ENCODE measurements at regions not wholly inside any gene's neighbourhood (a gene's known extent, or its start where the extent isn't known, plus 50 kb on each side); places are given as distances from the start of the nearest gene placed in this dataset.

DNA sequence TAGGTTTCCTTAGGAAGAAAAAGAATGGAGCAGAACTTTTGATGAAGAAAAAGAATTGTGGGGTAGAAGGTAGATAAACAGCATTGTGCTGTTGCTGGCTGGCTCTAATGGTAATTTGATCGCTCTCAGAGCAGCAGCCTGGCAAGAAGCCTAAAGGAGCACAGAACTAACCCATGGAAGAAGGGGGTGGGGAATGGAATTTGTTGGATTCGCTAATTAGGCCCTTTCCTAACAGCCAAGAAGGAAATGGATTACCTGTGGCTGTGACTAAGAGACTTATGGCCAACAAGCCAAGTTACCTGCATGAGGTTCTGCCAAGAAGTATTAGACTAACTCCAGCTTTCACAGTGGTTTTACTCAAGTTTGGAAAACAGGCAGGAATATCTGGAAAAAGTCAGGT is 210.6 kb downstream of the IKZF2 start:
- no peaks in the 10 kb centered on the region for H3K9me3 ChIP-seq (ENCODE audit: insufficient read depth, low read depth, low read length)
- peak; percentile 55 for FAIRE-seq
- no peak overlapping the region for H3K9ac ChIP-seq (ENCODE audit: low read length)
- H3K27me3 ChIP-seq (ENCODE audit: insufficient read depth, low read length) = no peaks in the 10 kb centered on the region
- no peaks in the 10 kb centered on the region for H3K9me3 Mint-ChIP-seq (ENCODE audit: unreplicated experiment)
- peaks cover 10% of the 10 kb centered on the region for H3K4me1 Mint-ChIP-seq (ENCODE audit: low read depth, unreplicated experiment)
- H3K27ac Mint-ChIP-seq (ENCODE audit: unreplicated experiment) = peak overlapping the region; percentile 37
- no peaks in the 10 kb centered on the region for H3K4me1 ChIP-seq (ENCODE audit: insufficient read depth, low read length)
- no peaks in the 10 kb centered on the region for H3K36me3 Mint-ChIP-seq (ENCODE audit: low read depth, unreplicated experiment)
- H3K4me3 Mint-ChIP-seq (ENCODE audit: unreplicated experiment) = no peak overlapping the region
- no peak overlapping the region for H3K4me2 ChIP-seq (ENCODE audit: low read length)
- H3K4me3 ChIP-seq (ENCODE audit: insufficient read depth, low read depth, low read length) = no peak overlapping the region
- peak; percentile 59 for DNase-seq (ENCODE audit: low read depth)
- no peaks in the 10 kb centered on the region for H4K20me1 ChIP-seq (ENCODE audit: insufficient read depth, low read length)
- H3K36me3 ChIP-seq (ENCODE audit: insufficient read depth, low read length) = no peaks in the 10 kb centered on the region
- H3K27me3 Mint-ChIP-seq (ENCODE audit: low read depth, unreplicated experiment) = no peaks in the 10 kb centered on the region
- H3K27ac ChIP-seq (ENCODE audit: low read depth, low read length) = no peak overlapping the region
- H3K79me2 ChIP-seq (ENCODE audit: insufficient read depth, low read length) = no peaks in the 10 kb centered on the region
- TF ChIP-seq EZH2 (IDR thresholded peaks at IDR 0.05; ENCODE audit: insufficient read depth, low read length) = no peak
- TF ChIP-seq, protein P1, sequence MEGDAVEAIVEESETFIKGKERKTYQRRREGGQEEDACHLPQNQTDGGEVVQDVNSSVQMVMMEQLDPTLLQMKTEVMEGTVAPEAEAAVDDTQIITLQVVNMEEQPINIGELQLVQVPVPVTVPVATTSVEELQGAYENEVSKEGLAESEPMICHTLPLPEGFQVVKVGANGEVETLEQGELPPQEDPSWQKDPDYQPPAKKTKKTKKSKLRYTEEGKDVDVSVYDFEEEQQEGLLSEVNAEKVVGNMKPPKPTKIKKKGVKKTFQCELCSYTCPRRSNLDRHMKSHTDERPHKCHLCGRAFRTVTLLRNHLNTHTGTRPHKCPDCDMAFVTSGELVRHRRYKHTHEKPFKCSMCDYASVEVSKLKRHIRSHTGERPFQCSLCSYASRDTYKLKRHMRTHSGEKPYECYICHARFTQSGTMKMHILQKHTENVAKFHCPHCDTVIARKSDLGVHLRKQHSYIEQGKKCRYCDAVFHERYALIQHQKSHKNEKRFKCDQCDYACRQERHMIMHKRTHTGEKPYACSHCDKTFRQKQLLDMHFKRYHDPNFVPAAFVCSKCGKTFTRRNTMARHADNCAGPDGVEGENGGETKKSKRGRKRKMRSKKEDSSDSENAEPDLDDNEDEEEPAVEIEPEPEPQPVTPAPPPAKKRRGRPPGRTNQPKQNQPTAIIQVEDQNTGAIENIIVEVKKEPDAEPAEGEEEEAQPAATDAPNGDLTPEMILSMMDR (IDR thresholded peaks at IDR 0.05; ENCODE audit: insufficient read depth, low read depth, low read length) = no peak
- H2AFZ ChIP-seq (ENCODE audit: low read depth, low read length) = no peak overlapping the region

DNA sequence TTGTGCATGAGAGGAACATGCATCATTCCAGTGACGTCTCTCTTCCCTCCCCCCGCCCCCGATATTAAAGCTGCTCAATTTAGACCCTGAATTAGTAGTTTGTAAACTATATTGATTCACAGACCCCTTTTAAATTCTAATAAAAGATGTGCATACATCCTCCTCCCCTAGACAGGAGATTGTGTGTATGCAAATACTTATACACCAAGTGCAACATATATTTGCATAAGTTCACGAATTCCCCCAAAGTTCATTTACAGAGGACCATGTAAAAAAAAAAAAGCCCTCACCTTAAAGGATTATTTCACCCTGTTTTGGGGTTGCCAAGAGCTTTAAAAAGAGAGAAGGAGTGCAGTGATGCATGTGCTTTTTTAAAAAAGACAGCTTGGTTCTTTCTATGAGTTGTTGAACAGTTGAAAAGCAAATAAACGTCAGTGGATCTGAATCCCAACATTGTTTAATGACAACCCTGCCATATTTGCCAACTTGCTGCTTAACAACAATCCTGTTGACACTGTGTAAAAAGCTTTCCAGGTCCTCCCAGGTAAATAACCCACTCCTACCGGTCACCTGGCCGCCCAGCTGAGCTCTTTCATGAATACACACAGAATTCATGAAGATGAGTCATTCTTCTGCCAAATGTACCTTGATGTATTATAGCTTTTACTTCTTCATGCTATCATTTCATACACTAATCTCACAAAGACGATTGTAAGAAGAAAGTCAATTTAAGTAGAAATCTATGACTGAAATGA is 211.5 kb downstream of the IKZF2 start:
- Mint-ChIP-seq H3K27ac (ENCODE audit: unreplicated experiment) (no peak overlapping the region), H3K27me3 (ENCODE audit: low read depth, unreplicated experiment) (no peaks in the 10 kb centered on the region), H3K4me3 (ENCODE audit: unreplicated experiment) (no peak overlapping the region), H3K36me3 (ENCODE audit: low read depth, unreplicated experiment) (no peaks in the 10 kb centered on the region), H3K4me1 (ENCODE audit: low read depth, unreplicated experiment) (peaks cover 10% of the 10 kb centered on the region), H3K9me3 (ENCODE audit: unreplicated experiment) (no peaks in the 10 kb centered on the region)
- DNase-seq (ENCODE audit: low read depth) (no peak), FAIRE-seq (no peak)
- no peak for TF ChIP-seq EZH2 (IDR thresholded peaks at IDR 0.05; ENCODE audit: insufficient read depth, low read length)
- TF ChIP-seq, protein P1 (IDR thresholded peaks at IDR 0.05; ENCODE audit: insufficient read depth, low read depth, low read length) = no peak
- no peaks in the 10 kb centered on the region for H3K27me3 ChIP-seq (ENCODE audit: insufficient read depth, low read length)
- no peaks in the 10 kb centered on the region for H3K79me2 ChIP-seq (ENCODE audit: insufficient read depth, low read length)
- H3K9ac ChIP-seq (ENCODE audit: low read length) = no peak overlapping the region
- no peaks in the 10 kb centered on the region for H4K20me1 ChIP-seq (ENCODE audit: insufficient read depth, low read length)
- no peak overlapping the region for H2AFZ ChIP-seq (ENCODE audit: low read depth, low read length)
- no peaks in the 10 kb centered on the region for H3K4me1 ChIP-seq (ENCODE audit: insufficient read depth, low read length)
- no peaks in the 10 kb centered on the region for H3K9me3 ChIP-seq (ENCODE audit: insufficient read depth, low read depth, low read length)
- no peak overlapping the region for H3K4me2 ChIP-seq (ENCODE audit: low read length)
- H3K4me3 ChIP-seq (ENCODE audit: insufficient read depth, low read depth, low read length) = no peak overlapping the region
- H3K27ac ChIP-seq (ENCODE audit: low read depth, low read length) = no peak overlapping the region
- H3K36me3 ChIP-seq (ENCODE audit: insufficient read depth, low read length) = no peaks in the 10 kb centered on the region

DNA sequence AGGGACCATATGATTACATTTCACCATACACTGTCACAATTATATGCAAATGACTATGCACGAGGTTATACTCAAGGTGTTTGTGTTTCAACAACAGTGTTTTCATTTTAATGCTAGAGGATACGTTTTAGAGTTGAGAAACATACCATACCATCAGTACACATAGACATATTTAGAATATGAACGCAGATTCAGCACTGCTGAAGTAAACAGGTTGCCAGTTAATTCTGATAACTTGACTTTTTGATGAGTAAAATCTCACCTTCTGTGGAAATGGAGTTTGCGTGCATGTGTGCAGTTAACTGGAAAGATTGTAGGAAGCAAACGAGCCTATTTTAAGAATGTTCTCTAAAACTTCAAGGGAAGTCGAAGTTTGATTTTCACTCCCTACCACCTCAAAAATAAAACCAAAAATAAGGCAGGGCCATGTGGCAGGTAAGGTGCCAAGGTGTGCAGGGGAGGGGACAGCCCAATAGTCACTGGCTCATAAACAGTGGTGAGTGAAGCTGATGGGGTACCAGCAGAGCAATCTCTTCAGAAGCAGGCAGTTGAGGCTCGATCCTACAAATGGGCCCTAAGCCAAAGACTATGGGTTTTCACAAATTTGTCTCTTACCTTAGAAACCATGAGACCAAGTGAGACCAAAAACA is 213.1 kb downstream of the IKZF2 start:
- no peaks in the 10 kb centered on the region for H3K36me3 Mint-ChIP-seq (ENCODE audit: low read depth, unreplicated experiment)
- no peak overlapping the region for H3K27ac ChIP-seq (ENCODE audit: low read depth, low read length)
- H3K9me3 ChIP-seq (ENCODE audit: insufficient read depth, low read depth, low read length) = no peaks in the 10 kb centered on the region
- no peak overlapping the region for H2AFZ ChIP-seq (ENCODE audit: low read depth, low read length)
- TF ChIP-seq, protein P1 (IDR thresholded peaks at IDR 0.05; ENCODE audit: insufficient read depth, low read depth, low read length) = no peak
- TF ChIP-seq EZH2 (IDR thresholded peaks at IDR 0.05; ENCODE audit: insufficient read depth, low read length) = no peak
- no peaks in the 10 kb centered on the region for H3K4me1 ChIP-seq (ENCODE audit: insufficient read depth, low read length)
- no peaks in the 10 kb centered on the region for H3K27me3 ChIP-seq (ENCODE audit: insufficient read depth, low read length)
- no peaks in the 10 kb centered on the region for H4K20me1 ChIP-seq (ENCODE audit: insufficient read depth, low read length)
- no peak for FAIRE-seq
- DNase-seq (ENCODE audit: low read depth) = no peak
- H3K4me3 ChIP-seq (ENCODE audit: insufficient read depth, low read depth, low read length) = no peak overlapping the region
- no peak overlapping the region for H3K4me2 ChIP-seq (ENCODE audit: low read length)
- H3K4me1 Mint-ChIP-seq (ENCODE audit: low read depth, unreplicated experiment) = peaks cover 10% of the 10 kb centered on the region
- no peaks in the 10 kb centered on the region for H3K27me3 Mint-ChIP-seq (ENCODE audit: low read depth, unreplicated experiment)
- H3K9ac ChIP-seq (ENCODE audit: low read length) = no peak overlapping the region
- H3K4me3 Mint-ChIP-seq (ENCODE audit: unreplicated experiment) = no peak overlapping the region
- no peaks in the 10 kb centered on the region for H3K36me3 ChIP-seq (ENCODE audit: insufficient read depth, low read length)
- H3K79me2 ChIP-seq (ENCODE audit: insufficient read depth, low read length) = no peaks in the 10 kb centered on the region
- H3K27ac Mint-ChIP-seq (ENCODE audit: unreplicated experiment) = no peak overlapping the region
- no peaks in the 10 kb centered on the region for H3K9me3 Mint-ChIP-seq (ENCODE audit: unreplicated experiment)
